OCI-LY3 (cell line): ENCODE measurements at regions not wholly inside any gene's neighbourhood (a gene's known extent, or its start where the extent isn't known, plus 50 kb on each side); places are given as distances from the start of the nearest gene placed in this dataset.

ENCODE experiments used
- H2AFZ ChIP-seq: fragments of 200-600, 300-600 bp; shearing (Covaris generic); 2 replicates; pipeline ENCODE4 v1.6.0; 2014; ENCODE audit warnings: antibody characterized with exemption, low read depth, low read length
- H3K27ac ChIP-seq: fragments of 200-600, 300-600 bp; sonication (generic); 2 replicates; pipeline ENCODE4 v1.5.1; 2014; ENCODE audit warnings: mild to moderate bottlenecking, low read length, moderate library complexity, mixed read lengths
- H3K27me3 ChIP-seq: fragments of 200-600, 300-600 bp; sonication (generic); 2 replicates; pipeline ENCODE4 v1.6.1; 2014; ENCODE audit warnings: low read depth, low read length, mixed read lengths
- H3K36me3 ChIP-seq: fragments of 200-600, 300-600 bp; sonication (generic); replicated peaks from 2 replicates; pipeline ENCODE3; 2014; ENCODE audit warnings: low read depth, low read length, mixed read lengths
- H3K4me1 ChIP-seq: fragments of 300-600, 200-600 bp; sonication (generic); 2 replicates; pipeline ENCODE4 v1.6.1; 2014; ENCODE audit warnings: low read length, mixed read lengths
- H3K4me2 ChIP-seq: fragments of 200-600, 300-600 bp; sonication (generic); 2 replicates; pipeline ENCODE4 v1.6.1; 2014; ENCODE audit warnings: low read length, mixed read lengths
- H3K4me3 ChIP-seq: fragments of 300-600, 200-600 bp; sonication (generic); 2 replicates; pipeline ENCODE4 v1.5.1; 2014; ENCODE audit warnings: antibody characterized with exemption, mild to moderate bottlenecking, low read length, moderate library complexity
- H3K79me2 ChIP-seq: fragments of 300-600, 200-600 bp; shearing (Covaris generic); 2 replicates; pipeline ENCODE4 v1.6.1; 2014; ENCODE audit warnings: mild to moderate bottlenecking, low read length, mixed read lengths
- H3K9ac ChIP-seq: fragments of 300-600, 200-600 bp; shearing (Covaris generic); 2 replicates; pipeline ENCODE4 v1.6.0; 2014; ENCODE audit warnings: mild to moderate bottlenecking, low read length, moderate library complexity
- H3K9me3 ChIP-seq: fragments of 200-600, 300-600 bp; shearing (Covaris generic); 2 replicates; pipeline ENCODE4 v1.6.1; 2014; ENCODE audit warnings: low read length, mixed read lengths; ENCODE audit not compliant: insufficient read depth
- H4K20me1 ChIP-seq: fragments of 200-600, 300-600 bp; sonication (generic); 2 replicates; pipeline ENCODE4 v1.6.1; 2016; ENCODE audit warnings: low read length, mixed read lengths; ENCODE audit not compliant: insufficient read depth
- EZH2phosphoT487 ChIP-seq: fragments of 200-600 bp; shearing (Covaris generic); IDR thresholded peaks from 2 replicates; pipeline ENCODE4 v1.6.1; 2018; ENCODE audit warnings: antibody characterized with exemption, mixed run types, low read depth
- TF ChIP-seq, protein P1 (sequence below): fragments of 200-600, 300-600 bp; sonication (generic); IDR thresholded peaks from 2 replicates; pipeline ENCODE4 v1.5.1; 2014; ENCODE audit warnings: antibody characterized with exemption, low read length, low read depth

DNA sequence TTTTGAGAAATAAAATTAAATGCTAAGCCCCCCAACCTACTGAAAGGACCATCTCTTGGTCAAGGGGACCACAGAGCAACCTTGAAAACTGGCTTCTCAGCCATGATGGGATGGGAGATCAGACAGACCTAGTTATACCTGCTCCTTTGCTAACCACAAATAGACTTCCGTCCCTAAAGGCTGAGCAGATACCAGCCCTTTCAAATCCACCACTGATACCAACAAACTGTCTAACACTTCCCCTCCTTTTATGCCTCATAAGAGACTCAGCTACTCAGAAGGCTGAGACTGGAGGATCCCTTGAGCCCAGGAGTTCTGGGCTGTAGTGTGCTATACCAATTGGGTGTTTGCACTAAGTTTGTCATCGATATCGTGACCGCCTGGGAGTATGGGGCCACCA, 407.3 kb downstream of the SIPA1L2 start:
- no peak overlapping the region for H3K4me2 ChIP-seq
- H3K36me3 ChIP-seq, result no peaks in the 10 kb centered on the region
- H3K4me3 ChIP-seq, result no peak overlapping the region
- H3K4me1 ChIP-seq, result peaks cover 9% of the 10 kb centered on the region
- no peak overlapping the region for H2AFZ ChIP-seq
- H3K79me2 ChIP-seq, result no peaks in the 10 kb centered on the region
- H3K9me3 ChIP-seq, result no peaks in the 10 kb centered on the region
- H3K9ac ChIP-seq, result no peak overlapping the region
- no peak overlapping the region for H3K27ac ChIP-seq
- TF ChIP-seq, protein P1, sequence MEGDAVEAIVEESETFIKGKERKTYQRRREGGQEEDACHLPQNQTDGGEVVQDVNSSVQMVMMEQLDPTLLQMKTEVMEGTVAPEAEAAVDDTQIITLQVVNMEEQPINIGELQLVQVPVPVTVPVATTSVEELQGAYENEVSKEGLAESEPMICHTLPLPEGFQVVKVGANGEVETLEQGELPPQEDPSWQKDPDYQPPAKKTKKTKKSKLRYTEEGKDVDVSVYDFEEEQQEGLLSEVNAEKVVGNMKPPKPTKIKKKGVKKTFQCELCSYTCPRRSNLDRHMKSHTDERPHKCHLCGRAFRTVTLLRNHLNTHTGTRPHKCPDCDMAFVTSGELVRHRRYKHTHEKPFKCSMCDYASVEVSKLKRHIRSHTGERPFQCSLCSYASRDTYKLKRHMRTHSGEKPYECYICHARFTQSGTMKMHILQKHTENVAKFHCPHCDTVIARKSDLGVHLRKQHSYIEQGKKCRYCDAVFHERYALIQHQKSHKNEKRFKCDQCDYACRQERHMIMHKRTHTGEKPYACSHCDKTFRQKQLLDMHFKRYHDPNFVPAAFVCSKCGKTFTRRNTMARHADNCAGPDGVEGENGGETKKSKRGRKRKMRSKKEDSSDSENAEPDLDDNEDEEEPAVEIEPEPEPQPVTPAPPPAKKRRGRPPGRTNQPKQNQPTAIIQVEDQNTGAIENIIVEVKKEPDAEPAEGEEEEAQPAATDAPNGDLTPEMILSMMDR, result no peak
- TF ChIP-seq EZH2phosphoT487, result no peak
- no peaks in the 10 kb centered on the region for H4K20me1 ChIP-seq
- 0 out of 2 replicates have a peak, but pooled peaks cover 2% of the 10 kb centered on the region for H3K27me3 ChIP-seq

DNA sequence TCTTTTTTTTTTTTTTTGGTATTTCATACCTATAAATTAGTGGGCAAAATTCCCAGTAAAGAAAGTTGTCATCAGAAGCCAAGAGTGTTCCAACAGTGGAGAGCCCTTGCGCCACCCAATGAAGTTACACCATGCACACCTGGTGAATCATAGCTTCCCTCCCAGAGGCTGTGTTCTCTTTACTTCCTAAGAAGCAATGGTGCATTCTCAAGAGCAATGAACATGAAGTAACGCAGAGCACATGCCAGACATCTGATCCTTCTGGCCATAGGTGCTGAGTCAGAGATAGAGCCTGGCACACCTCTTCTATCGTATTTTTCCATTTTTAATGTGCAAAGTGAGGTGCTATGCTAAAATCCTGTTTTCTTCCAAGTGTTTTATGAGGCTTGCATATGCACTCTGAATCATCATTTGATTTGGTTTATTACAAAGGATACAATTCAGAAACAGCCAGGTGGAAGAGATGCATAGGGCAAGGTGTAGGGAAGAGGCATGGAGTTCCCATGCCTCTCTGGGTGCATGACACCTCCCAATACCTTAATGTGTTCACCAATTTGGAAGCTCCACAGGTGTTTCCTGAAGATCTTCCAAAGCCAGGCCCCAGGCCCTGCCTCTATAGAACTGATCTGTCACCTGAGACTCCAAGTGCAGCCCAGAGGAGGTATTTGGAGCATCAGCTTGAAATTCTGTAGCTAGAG, 408.0 kb downstream of the SIPA1L2 start:
- Histone ChIP-seq H3K9ac (no peak overlapping the region), H3K27me3 (0 out of 2 replicates have a peak, but pooled peaks cover 2% of the 10 kb centered on the region), H3K27ac (no peak overlapping the region), H3K9me3 (no peaks in the 10 kb centered on the region), H4K20me1 (no peaks in the 10 kb centered on the region), H3K79me2 (no peaks in the 10 kb centered on the region), H3K4me2 (no peak overlapping the region), H3K4me3 (no peak overlapping the region), H3K4me1 (peaks cover 9% of the 10 kb centered on the region), H2AFZ (no peak overlapping the region), H3K36me3 (no peaks in the 10 kb centered on the region)
- TF ChIP-seq, protein P1, result no peak
- no peak for TF ChIP-seq EZH2phosphoT487

DNA sequence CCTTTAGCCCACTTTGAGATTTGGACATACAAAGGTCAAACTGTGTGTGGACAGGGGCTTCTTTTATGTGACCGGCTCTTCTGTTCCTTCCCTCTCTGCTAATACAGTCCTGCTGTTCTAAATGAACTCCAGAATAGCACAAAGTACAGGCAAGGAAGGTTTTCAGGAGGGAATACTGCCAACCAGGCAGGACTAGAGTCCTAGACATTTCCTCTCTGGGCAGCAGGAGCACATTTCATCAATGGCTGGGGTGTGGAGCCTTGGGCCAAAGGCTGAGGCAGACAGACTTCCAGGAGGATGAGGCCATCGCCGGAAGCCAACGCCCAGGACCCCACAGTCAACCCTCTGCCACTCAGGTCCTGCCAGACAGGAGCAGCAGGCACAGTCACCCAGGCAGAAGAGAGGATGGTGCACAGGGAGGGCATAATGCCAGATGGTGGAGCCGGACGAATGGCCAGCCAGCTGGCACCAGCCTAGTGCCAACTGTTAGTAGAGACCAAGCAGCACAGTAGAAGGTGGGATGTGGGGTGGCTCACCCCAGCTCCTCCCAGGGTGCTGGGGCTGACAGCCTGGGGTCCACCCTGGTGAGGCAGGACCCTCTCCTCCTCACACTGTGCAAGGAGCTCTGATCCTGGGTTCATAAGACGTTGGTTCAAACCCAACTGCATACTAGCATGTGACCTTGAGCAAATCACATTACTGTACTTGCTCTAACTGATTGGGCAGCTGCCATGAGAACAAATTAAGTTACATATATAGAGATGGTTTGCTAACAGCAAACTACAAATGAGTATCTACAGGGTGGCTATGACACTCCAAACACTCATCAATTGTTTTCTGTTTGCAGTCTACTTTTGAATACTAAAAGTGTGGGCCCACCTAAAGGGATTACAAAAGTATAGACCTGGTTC, 410.7 kb downstream of the SIPA1L2 start:
- Histone ChIP-seq H3K4me3 (no peak overlapping the region), H4K20me1 (no peaks in the 10 kb centered on the region), H3K79me2 (no peaks in the 10 kb centered on the region), H2AFZ (no peak overlapping the region), H3K27me3 (no peaks in the 10 kb centered on the region), H3K36me3 (no peaks in the 10 kb centered on the region), H3K4me1 (no peaks in the 10 kb centered on the region), H3K9me3 (no peaks in the 10 kb centered on the region), H3K27ac (no peak overlapping the region), H3K4me2 (no peak overlapping the region), H3K9ac (no peak overlapping the region)
- TF ChIP-seq, protein P1, result no peak
- TF ChIP-seq EZH2phosphoT487, result no peak

DNA sequence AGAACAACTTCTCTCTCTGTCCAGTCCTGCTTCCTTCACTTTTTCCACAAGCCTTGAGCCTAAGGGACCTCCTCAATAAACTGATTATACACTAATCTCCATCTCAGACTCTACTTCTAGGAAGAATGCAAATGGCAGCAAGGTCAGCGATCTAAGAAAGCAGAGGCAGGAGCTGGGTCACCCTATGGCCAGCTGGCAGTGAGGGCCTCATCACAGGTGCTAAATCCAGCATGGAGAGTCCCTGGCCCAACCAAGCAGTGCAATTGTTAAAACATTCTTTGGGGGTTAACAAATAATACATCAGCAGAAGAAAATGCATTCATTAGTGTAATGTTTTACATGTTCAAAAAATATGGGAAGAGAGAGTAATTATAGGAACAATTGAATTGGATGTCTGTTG, 416.0 kb downstream of the SIPA1L2 start:
- TF ChIP-seq, protein P1, result no peak
- no peak for TF ChIP-seq EZH2phosphoT487
- Histone ChIP-seq H4K20me1 (no peaks in the 10 kb centered on the region), H3K4me3 (no peak overlapping the region), H3K9me3 (no peaks in the 10 kb centered on the region), H3K27me3 (peaks cover 3% of the 10 kb centered on the region; the same call in 1 of the 2 replicates), H3K79me2 (no peaks in the 10 kb centered on the region), H3K9ac (no peak overlapping the region), H3K4me2 (no peak overlapping the region), H3K4me1 (no peaks in the 10 kb centered on the region), H2AFZ (no peak overlapping the region), H3K27ac (no peak overlapping the region), H3K36me3 (no peaks in the 10 kb centered on the region)
